SK-N-SH treated with all-trans-retinoic acid at 6 μM for 48 hours (cell line): ENCODE measurements at regions not wholly inside any gene's neighbourhood (a gene's known extent, or its start where the extent isn't known, plus 50 kb on each side); places are given as distances from the start of the nearest gene placed in this dataset.

Experiments used
- BACH2 ChIP-seq: fragments of 250-450 bp; sonication (Bioruptor Pico); IDR thresholded peaks from 2 replicates; pipeline ENCODE4 v1.9.0; 2021; ENCODE audit warnings: mild to moderate bottlenecking, borderline replicate concordance
- CREB5 ChIP-seq: fragments of 250-450 bp; sonication (Bioruptor Pico); IDR thresholded peaks from 2 replicates; pipeline ENCODE4 v1.5.1; 2020; ENCODE audit warnings: low read depth, mild to moderate bottlenecking, moderate library complexity
- CSRNP3 ChIP-seq: fragments of 250-450 bp; sonication (Bioruptor Pico); IDR thresholded peaks from 2 replicates; pipeline ENCODE4 v1.5.1; 2021; ENCODE audit warnings: mild to moderate bottlenecking, moderate library complexity
- GLIS3 ChIP-seq: fragments of 250-450 bp; sonication (Bioruptor Pico); IDR thresholded peaks from 2 replicates; pipeline ENCODE4 v1.5.0; 2020; ENCODE audit warnings: mild to moderate bottlenecking, moderate library complexity
- OSR1 ChIP-seq: fragments of 250-450 bp; sonication (Bioruptor Pico); IDR thresholded peaks from 2 replicates; pipeline ENCODE4 v1.8.0; 2022; ENCODE audit warnings: moderate library complexity, mild to moderate bottlenecking, inconsistent platforms
- PATZ1 ChIP-seq: fragments of 250-450 bp; sonication (Bioruptor Pico); IDR thresholded peaks from 2 replicates; pipeline ENCODE4 v1.8.0; 2020; ENCODE audit warnings: mild to moderate bottlenecking, moderate library complexity, borderline replicate concordance
- RARB ChIP-seq: fragments of 250-450 bp; sonication (Bioruptor Pico); IDR thresholded peaks from 2 replicates; pipeline ENCODE4 v1.8.0; 2021; ENCODE audit warnings: mild to moderate bottlenecking, moderate library complexity
- ZC3H10 ChIP-seq: fragments of 250-450 bp; sonication (Bioruptor Pico); IDR thresholded peaks from 2 replicates; pipeline ENCODE4 v1.5.1; 2021; ENCODE audit warnings: mild to moderate bottlenecking, moderate library complexity
- ZFP3 ChIP-seq: fragments of 250-450 bp; sonication (Bioruptor Pico); IDR thresholded peaks from 2 replicates; pipeline ENCODE4 v1.5.0; 2020; ENCODE audit warnings: mild to moderate bottlenecking, moderate library complexity
- ZFP30 ChIP-seq: fragments of 450-650 bp; formaldehyde crosslinking; IDR thresholded peaks from 2 replicates; pipeline ENCODE4 v1.5.0; 2022; ENCODE audit warnings: mild to moderate bottlenecking, moderate library complexity
- TF ChIP-seq, protein P1 (sequence below): fragments of 250-450 bp; sonication (Bioruptor Pico); IDR thresholded peaks from 2 replicates; pipeline ENCODE4 v1.8.0; 2021; ENCODE audit warnings: low read depth, mild to moderate bottlenecking, moderate library complexity, borderline replicate concordance

- TF ChIP-seq ZFP30 (CRISPR knock-in tag), result no peak
- no peak for TF ChIP-seq OSR1 (CRISPR knock-in tag)
- TF ChIP-seq RARB (CRISPR knock-in tag), result no peak
- no peak for TF ChIP-seq CSRNP3 (CRISPR knock-in tag)
- TF ChIP-seq CREB5 (CRISPR knock-in tag), result no peak
- no peak for TF ChIP-seq BACH2 (CRISPR knock-in tag)
- TF ChIP-seq GLIS3, result no peak
- TF ChIP-seq, protein P1, sequence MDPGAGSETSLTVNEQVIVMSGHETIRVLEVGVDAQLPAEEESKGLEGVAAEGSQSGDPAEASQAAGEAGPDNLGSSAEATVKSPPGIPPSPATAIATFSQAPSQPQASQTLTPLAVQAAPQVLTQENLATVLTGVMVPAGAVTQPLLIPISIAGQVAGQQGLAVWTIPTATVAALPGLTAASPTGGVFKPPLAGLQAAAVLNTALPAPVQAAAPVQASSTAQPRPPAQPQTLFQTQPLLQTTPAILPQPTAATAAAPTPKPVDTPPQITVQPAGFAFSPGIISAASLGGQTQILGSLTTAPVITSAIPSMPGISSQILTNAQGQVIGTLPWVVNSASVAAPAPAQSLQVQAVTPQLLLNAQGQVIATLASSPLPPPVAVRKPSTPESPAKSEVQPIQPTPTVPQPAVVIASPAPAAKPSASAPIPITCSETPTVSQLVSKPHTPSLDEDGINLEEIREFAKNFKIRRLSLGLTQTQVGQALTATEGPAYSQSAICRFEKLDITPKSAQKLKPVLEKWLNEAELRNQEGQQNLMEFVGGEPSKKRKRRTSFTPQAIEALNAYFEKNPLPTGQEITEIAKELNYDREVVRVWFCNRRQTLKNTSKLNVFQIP (CRISPR knock-in tag), result no peak
- TF ChIP-seq ZC3H10 (CRISPR knock-in tag), result no peak
- no peak for TF ChIP-seq PATZ1 (CRISPR knock-in tag)
- no peak for TF ChIP-seq ZFP3
Measured at GRCh38 chr4:14700083-14700482, 302.2 kb upstream of the CPEB2 start.
